HEK293 (cell line): ENCODE measurements at regions not wholly inside any gene's neighbourhood (a gene's known extent, or its start where the extent isn't known, plus 50 kb on each side); places are given as distances from the start of the nearest gene placed in this dataset.

ENCODE experiments used
- ATF2 ChIP-seq: fragments of 450-650 bp; formaldehyde crosslinking; IDR thresholded peaks from 2 replicates; pipeline ENCODE4 v1.5.1; 2016; ENCODE audit warnings: missing biosample characterization, missing genetic modification characterization, low read depth
- CTCF ChIP-seq: fragments of 450-650 bp; formaldehyde crosslinking; IDR thresholded peaks from 2 replicates; pipeline ENCODE4 v1.5.1; 2016; ENCODE audit warnings: missing biosample characterization, missing genetic modification characterization

GRCh38 chr12:125988545-125988944 lies 923.3 kb downstream of the AACS start:
- TF ChIP-seq ATF2 (tag by site-specific recombination) = no peak
- TF ChIP-seq CTCF (tag by site-specific recombination) = no peak
